ENCODE measurements at regions not wholly inside any gene's neighbourhood (a gene's known extent, or its start where the extent isn't known, plus 50 kb on each side); places are given as distances from the start of the nearest gene placed in this dataset.

GRCh38 chr2:65729246-65729645 lies 296.8 kb upstream of the SPRED2 start:
- in situ Hi-C loops (cut with MboI; ENCODE audit: low sequenced_read_pairs in 4 of 4), result no loop called here
- intact Hi-C loops (cut with DNase I; ENCODE audit: low total_unique reads), result no loop called here
- no peak overlapping the region for H3K4me3 ChIP-seq
- ATAC-seq, result peak in 1 of 2 donors; percentile 65
- DNase-seq, result peak in 1 of 2 donors; percentile 14
- peaks cover 5 to 18% of the 10 kb centered on the region in 2 donors for H3K4me1 ChIP-seq
- H3K27me3 ChIP-seq, result no peaks in the 10 kb centered on the region
- H3K36me3 ChIP-seq, result no peaks in the 10 kb centered on the region
- TF ChIP-seq, protein P1, sequence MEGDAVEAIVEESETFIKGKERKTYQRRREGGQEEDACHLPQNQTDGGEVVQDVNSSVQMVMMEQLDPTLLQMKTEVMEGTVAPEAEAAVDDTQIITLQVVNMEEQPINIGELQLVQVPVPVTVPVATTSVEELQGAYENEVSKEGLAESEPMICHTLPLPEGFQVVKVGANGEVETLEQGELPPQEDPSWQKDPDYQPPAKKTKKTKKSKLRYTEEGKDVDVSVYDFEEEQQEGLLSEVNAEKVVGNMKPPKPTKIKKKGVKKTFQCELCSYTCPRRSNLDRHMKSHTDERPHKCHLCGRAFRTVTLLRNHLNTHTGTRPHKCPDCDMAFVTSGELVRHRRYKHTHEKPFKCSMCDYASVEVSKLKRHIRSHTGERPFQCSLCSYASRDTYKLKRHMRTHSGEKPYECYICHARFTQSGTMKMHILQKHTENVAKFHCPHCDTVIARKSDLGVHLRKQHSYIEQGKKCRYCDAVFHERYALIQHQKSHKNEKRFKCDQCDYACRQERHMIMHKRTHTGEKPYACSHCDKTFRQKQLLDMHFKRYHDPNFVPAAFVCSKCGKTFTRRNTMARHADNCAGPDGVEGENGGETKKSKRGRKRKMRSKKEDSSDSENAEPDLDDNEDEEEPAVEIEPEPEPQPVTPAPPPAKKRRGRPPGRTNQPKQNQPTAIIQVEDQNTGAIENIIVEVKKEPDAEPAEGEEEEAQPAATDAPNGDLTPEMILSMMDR (IDR thresholded peaks at IDR 0.05 in 4 of 5, conservative IDR thresholded peaks at IDR 0.05 in 1 of 5), result no peak
- no peak for TF ChIP-seq POLR2A (IDR thresholded peaks at IDR 0.05)
- H3K9me3 ChIP-seq, result no peaks in the 10 kb centered on the region
- H3K27ac ChIP-seq, result peak overlapping the region; percentile 65 to 75 (median 68)

GRCh38 chr2:65728477-65729180 lies 296.2 kb upstream of the SPRED2 start:
- intact Hi-C loops (cut with DNase I; ENCODE audit: low total_unique reads), result no loop called here

GRCh38 chr2:65727816-65728215 lies 295.4 kb upstream of the SPRED2 start:
- peak overlapping the region in 1 of 4 donors; percentile 67 for H3K27ac ChIP-seq
- H3K9me3 ChIP-seq, result no peaks in the 10 kb centered on the region
- peaks cover 5 to 18% of the 10 kb centered on the region in 2 donors for H3K4me1 ChIP-seq
- no peaks in the 10 kb centered on the region for H3K27me3 ChIP-seq
- H3K4me3 ChIP-seq, result no peak overlapping the region
- ATAC-seq, result no peak
- intact Hi-C loops (cut with DNase I; ENCODE audit: low total_unique reads) (no loop called here), in situ Hi-C loops (cut with MboI; ENCODE audit: low sequenced_read_pairs in 4 of 4) (no loop called here)
- H3K36me3 ChIP-seq, result no peaks in the 10 kb centered on the region
- no peak for DNase-seq
- TF ChIP-seq, protein P1 (IDR thresholded peaks at IDR 0.05 in 4 of 5, conservative IDR thresholded peaks at IDR 0.05 in 1 of 5), result no peak
- TF ChIP-seq POLR2A (IDR thresholded peaks at IDR 0.05), result no peak

More at GRCh38 chr2:65728477-65729180, 296.2 kb upstream of the SPRED2 start:
- TF ChIP-seq, protein P1 (IDR thresholded peaks at IDR 0.05 in 4 of 5, conservative IDR thresholded peaks at IDR 0.05 in 1 of 5), result no peak
- no peak for TF ChIP-seq POLR2A (IDR thresholded peaks at IDR 0.05)
- DNase-seq, result peak; percentile 78 to 83
- Histone ChIP-seq H3K27ac (peak overlapping the region; percentile 65 to 75 (median 68)), H3K4me3 (no peak overlapping the region), H3K27me3 (no peaks in the 10 kb centered on the region), H3K36me3 (no peaks in the 10 kb centered on the region), H3K9me3 (no peaks in the 10 kb centered on the region), H3K4me1 (peaks cover 5 to 18% of the 10 kb centered on the region in 2 donors)
- peak; percentile 99 for ATAC-seq
- in situ Hi-C loops (cut with MboI; ENCODE audit: low sequenced_read_pairs in 4 of 4), result no loop called here

DNA sequence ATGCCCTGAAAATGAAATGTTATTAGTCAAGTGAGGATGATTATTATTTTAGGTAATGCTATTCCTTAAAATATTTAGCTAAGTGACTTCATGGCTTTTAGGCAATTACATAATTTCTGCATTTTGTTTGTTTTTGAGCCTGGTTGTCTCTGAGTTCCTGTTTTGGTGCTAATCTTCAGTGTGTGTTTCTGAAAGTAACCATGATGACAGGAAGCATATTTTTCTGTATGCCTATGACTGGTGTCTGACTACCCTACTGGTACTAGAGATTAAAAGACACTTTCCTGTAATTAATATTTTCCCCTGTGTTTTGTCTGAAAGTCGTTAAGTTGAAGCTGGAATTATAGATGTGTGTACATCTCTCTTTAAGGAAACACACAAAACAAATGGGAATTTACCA lies 295.0 kb upstream of the SPRED2 start:
- TF ChIP-seq, protein P1 (IDR thresholded peaks at IDR 0.05 in 4 of 5, conservative IDR thresholded peaks at IDR 0.05 in 1 of 5), result no peak
- no peak for TF ChIP-seq POLR2A (IDR thresholded peaks at IDR 0.05)
- Histone ChIP-seq H3K36me3 (no peaks in the 10 kb centered on the region), H3K4me3 (no peak overlapping the region), H3K4me1 (peaks cover 5 to 18% of the 10 kb centered on the region in 2 donors), H3K27ac (no peak overlapping the region), H3K27me3 (no peaks in the 10 kb centered on the region), H3K9me3 (no peaks in the 10 kb centered on the region)
- DNase-seq (no peak), ATAC-seq (no peak)
- in situ Hi-C loops (cut with MboI; ENCODE audit: low sequenced_read_pairs in 4 of 4), result no loop called here
- intact Hi-C loops (cut with DNase I; ENCODE audit: low total_unique reads), result no loop called here
